PC-9 (cell line): ENCODE measurements at regions not wholly inside any gene's neighbourhood (a gene's known extent, or its start where the extent isn't known, plus 50 kb on each side); places are given as distances from the start of the nearest gene placed in this dataset.
A peak's percentile ranks its signal among the peaks of the same experiment; 100 is the strongest.

ENCODE experiments used
- BruUV-seq: library from RNA; stranded (reverse); fragments of 400-500 nt; replicated peaks from 2 replicates; lab custom pipeline; 2021; lab: Mats Ljungman, UMichigan
- CTCF ChIA-PET: fragments of 300-600 bp; sonication (Branson Sonifier 250); formaldehyde crosslinking; loops from one replicate; lab custom pipeline; 2022; ENCODE audit warnings: antibody characterized with exemption; lab: Charles Lee
- POLR2A ChIA-PET: fragments of 300-600 bp; sonication (Branson Sonifier 250); formaldehyde crosslinking; loops from one replicate; lab custom pipeline; 2022; ENCODE audit warnings: antibody characterized with exemption; ENCODE audit not compliant: unreplicated experiment; lab: Charles Lee
- DNase-seq, 2 experiments: peaks; one replicate each; pipeline versions ENCODE4 v3.0.0 to v3.0.0-alpha.2; 2015 to 2022; ENCODE audit warnings: mixed read lengths in 1 of 2
- H2AFZ ChIP-seq: fragments of 200-600 bp; sonication (generic); 2 replicates; pipeline ENCODE4 v1.8.1; 2017; ENCODE audit warnings: antibody characterized with exemption
- H3F3A ChIP-seq: fragments of 200-600 bp; sonication (generic); 2 replicates; pipeline ENCODE4 v1.8.1; 2017; ENCODE audit warnings: antibody characterized with exemption, mild to moderate bottlenecking, low read depth; ENCODE audit not compliant: insufficient read depth
- H3K27ac ChIP-seq: fragments of 200-600 bp; sonication (generic); 2 replicates; pipeline ENCODE4 v1.6.1; 2016; ENCODE audit warnings: mixed run types
- H3K27me3 ChIP-seq: fragments of 200-600 bp; sonication (generic); 2 replicates; pipeline ENCODE4 v1.6.1; 2016; ENCODE audit warnings: low read depth, mixed run types; ENCODE audit not compliant: insufficient read depth
- H3K36me3 ChIP-seq: fragments of 200-600 bp; sonication (generic); 2 replicates; pipeline ENCODE4 v1.6.1; 2016; ENCODE audit warnings: low read depth, mixed run types
- H3K4me1 ChIP-seq: fragments of 200-600 bp; sonication (generic); replicated peaks from 2 replicates; pipeline ENCODE4 v1.6.1; 2016; ENCODE audit warnings: mixed run types; ENCODE audit not compliant: insufficient read depth
- H3K4me2 ChIP-seq: fragments of 200-600 bp; sonication (generic); 2 replicates; pipeline ENCODE4 v1.6.1; 2017; ENCODE audit warnings: mixed run types
- H3K4me3 ChIP-seq: fragments of 200-600 bp; sonication (generic); 2 replicates; pipeline ENCODE4 v1.6.1; 2016; ENCODE audit warnings: mixed run types
- H3K79me2 ChIP-seq: fragments of 200-600 bp; sonication (generic); 2 replicates; pipeline ENCODE4 v1.6.1; 2017; ENCODE audit warnings: low read depth, mixed run types
- H3K9me2 ChIP-seq: fragments of 200-600 bp; sonication (generic); 2 replicates; pipeline ENCODE4 v1.8.1; 2017; ENCODE audit warnings: mild to moderate bottlenecking; ENCODE audit not compliant: insufficient read depth
- H3K9me3 ChIP-seq: fragments of 200-600 bp; sonication (generic); 2 replicates; pipeline ENCODE4 v1.8.1; 2016; ENCODE audit warnings: low read depth; ENCODE audit not compliant: insufficient read depth
- H4K20me1 ChIP-seq: fragments of 200-600 bp; sonication (generic); 2 replicates; pipeline ENCODE4 v1.8.1; 2017; ENCODE audit not compliant: insufficient read depth
- CTCF ChIP-seq: fragments of 200-600 bp; sonication (generic); conservative IDR thresholded peaks from 2 replicates; pipeline ENCODE4 v1.6.1; 2017; ENCODE audit warnings: mixed run types, antibody characterized with exemption, mild to moderate bottlenecking, moderate library complexity
- EZH2 ChIP-seq: fragments of 200-600 bp; sonication (generic); IDR thresholded peaks from 2 replicates; pipeline ENCODE4 v1.8.0; 2017; ENCODE audit warnings: antibody characterized with exemption, low read depth
- intact Hi-C: fragments of 100-400 bp; cut with micrococcal nuclease; formaldehyde crosslinking; loops from one replicate; pipeline ENCODE4 v1.10.0; 2022; ENCODE audit not compliant: unreplicated experiment

GRCh38 chr2:84373391-84373790 is 85.7 kb downstream of the SUCLG1 start:
- TF ChIP-seq EZH2 (no peak), CTCF (peak; percentile 25; the same call in 1 of the 2 replicates)
- no peaks in the 10 kb centered on the region for H3K27me3 ChIP-seq

GRCh38 chr2:84362541-84362940 is 96.5 kb downstream of the SUCLG1 start:
- no peak overlapping the region for H3K4me2 ChIP-seq
- H3K36me3 ChIP-seq, result no peaks in the 10 kb centered on the region
- BruUV-seq, result no TSS peak
- no peaks in the 10 kb centered on the region for H3K9me2 ChIP-seq
- H3K27ac ChIP-seq, result no peak overlapping the region
- CTCF ChIA-PET, result no interaction called here
- no peak overlapping the region for H2AFZ ChIP-seq
- no peaks in the 10 kb centered on the region for H3K4me1 ChIP-seq
- H3K79me2 ChIP-seq, result no peaks in the 10 kb centered on the region
- peaks cover under 1% of the 10 kb centered on the region; the same call in 1 of the 2 replicates for H3K27me3 ChIP-seq
- intact Hi-C loops, result no loop called here
- DNase-seq, result no peak
- no peaks in the 10 kb centered on the region for H4K20me1 ChIP-seq
- POLR2A ChIA-PET, result no interaction called here
- TF ChIP-seq CTCF (no peak), EZH2 (no peak)
- no peaks in the 10 kb centered on the region for H3K9me3 ChIP-seq
- H3K4me3 ChIP-seq, result no peak overlapping the region
- no peaks in the 10 kb centered on the region for H3F3A ChIP-seq

More at GRCh38 chr2:84373391-84373790, 85.7 kb downstream of the SUCLG1 start:
- Histone ChIP-seq H3K4me2 (no peak overlapping the region), H3K9me3 (no peaks in the 10 kb centered on the region), H3K4me1 (no peaks in the 10 kb centered on the region), H4K20me1 (no peaks in the 10 kb centered on the region), H2AFZ (no peak overlapping the region), H3K36me3 (no peaks in the 10 kb centered on the region), H3K9me2 (no peaks in the 10 kb centered on the region), H3F3A (no peaks in the 10 kb centered on the region), H3K27ac (no peak overlapping the region), H3K4me3 (no peak overlapping the region), H3K79me2 (no peaks in the 10 kb centered on the region)
- CTCF ChIA-PET, result no interaction called here
- no peak for DNase-seq
- POLR2A ChIA-PET, result no interaction called here
- no TSS peak for BruUV-seq
- intact Hi-C loops, result no loop called here

- intact Hi-C loops, result no loop called here
- H3K27me3 ChIP-seq, result no peaks in the 10 kb centered on the region
- H3K36me3 ChIP-seq, result no peaks in the 10 kb centered on the region
- POLR2A ChIA-PET, result no interaction called here
- H3K27ac ChIP-seq, result no peak overlapping the region
- no peaks in the 10 kb centered on the region for H3K79me2 ChIP-seq
- no peaks in the 10 kb centered on the region for H3F3A ChIP-seq
- no peak overlapping the region for H2AFZ ChIP-seq
- H3K4me3 ChIP-seq, result no peak overlapping the region
- H3K9me3 ChIP-seq, result no peaks in the 10 kb centered on the region
- H3K4me2 ChIP-seq, result no peak overlapping the region
- CTCF ChIA-PET, result no interaction called here
- TF ChIP-seq EZH2 (no peak), CTCF (no peak)
- H3K9me2 ChIP-seq, result no peaks in the 10 kb centered on the region
- BruUV-seq, result no TSS peak
- no peak for DNase-seq
- H3K4me1 ChIP-seq, result no peaks in the 10 kb centered on the region
- H4K20me1 ChIP-seq, result no peaks in the 10 kb centered on the region
These were observed 121.0 kb downstream of the SUCLG1 start for GRCh38 chr2:84338069-84338468.
